GM10248 (cell line): ENCODE measurements at regions not wholly inside any gene's neighbourhood (a gene's known extent, or its start where the extent isn't known, plus 50 kb on each side); places are given as distances from the start of the nearest gene placed in this dataset.

Experiments used
- CTCF ChIA-PET: fragments of 300-600 bp; sonication (Branson Sonifier 250); formaldehyde crosslinking; extraction: SDS; loops from one replicate; lab custom pipeline; 2021; ENCODE audit warnings: antibody characterized with exemption; lab: Yijun Ruan, JAX
- POLR2A ChIA-PET: fragments of 350-650 bp; sonication (Branson Sonifier 250); formaldehyde crosslinking; extraction: SDS; loops from one replicate; lab custom pipeline; 2020; ENCODE audit warnings: antibody characterized with exemption; lab: Yijun Ruan, JAX
- DNase-seq: peaks from one replicate; pipeline ENCODE4 v3.0.0; 2012; ENCODE audit errors: extremely low spot score
- TF ChIP-seq, protein P1 (sequence below): IDR thresholded peaks from 2 replicates; pipeline ENCODE4 v1.5.1; 2012; ENCODE audit warnings: mild to moderate bottlenecking, low read depth; ENCODE audit errors: extremely low read depth, missing control alignments, control extremely low read depth

DNA sequence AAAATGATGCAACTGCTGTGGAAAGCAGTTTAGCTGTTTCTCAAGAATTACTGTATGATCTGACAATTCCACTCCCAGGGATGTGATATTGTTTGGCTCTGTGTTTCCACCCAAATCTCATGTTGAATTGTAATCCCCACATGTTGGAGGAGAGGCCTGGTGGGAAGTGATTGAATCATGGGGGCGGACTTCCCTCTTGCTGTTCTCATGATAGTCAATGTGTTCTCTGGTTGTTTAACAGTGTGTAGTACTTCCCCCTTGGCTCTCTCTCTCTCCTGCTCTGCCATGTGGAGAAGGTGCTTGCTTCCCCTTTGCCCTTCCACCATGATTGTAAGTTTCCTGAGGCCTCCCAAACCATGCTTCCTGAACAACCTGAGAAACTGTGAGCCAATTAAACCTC, 93.4 kb upstream of the CPM start:
- POLR2A ChIA-PET: no interaction called here
- DNase-seq: no peak
- TF ChIP-seq, protein P1, sequence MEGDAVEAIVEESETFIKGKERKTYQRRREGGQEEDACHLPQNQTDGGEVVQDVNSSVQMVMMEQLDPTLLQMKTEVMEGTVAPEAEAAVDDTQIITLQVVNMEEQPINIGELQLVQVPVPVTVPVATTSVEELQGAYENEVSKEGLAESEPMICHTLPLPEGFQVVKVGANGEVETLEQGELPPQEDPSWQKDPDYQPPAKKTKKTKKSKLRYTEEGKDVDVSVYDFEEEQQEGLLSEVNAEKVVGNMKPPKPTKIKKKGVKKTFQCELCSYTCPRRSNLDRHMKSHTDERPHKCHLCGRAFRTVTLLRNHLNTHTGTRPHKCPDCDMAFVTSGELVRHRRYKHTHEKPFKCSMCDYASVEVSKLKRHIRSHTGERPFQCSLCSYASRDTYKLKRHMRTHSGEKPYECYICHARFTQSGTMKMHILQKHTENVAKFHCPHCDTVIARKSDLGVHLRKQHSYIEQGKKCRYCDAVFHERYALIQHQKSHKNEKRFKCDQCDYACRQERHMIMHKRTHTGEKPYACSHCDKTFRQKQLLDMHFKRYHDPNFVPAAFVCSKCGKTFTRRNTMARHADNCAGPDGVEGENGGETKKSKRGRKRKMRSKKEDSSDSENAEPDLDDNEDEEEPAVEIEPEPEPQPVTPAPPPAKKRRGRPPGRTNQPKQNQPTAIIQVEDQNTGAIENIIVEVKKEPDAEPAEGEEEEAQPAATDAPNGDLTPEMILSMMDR: no peak
- CTCF ChIA-PET: interaction anchor here (0.6 kb wide), 1 partner anchor 20 kb away, joined by 3 read pairs; no protein-coding TSS in a partner anchor

DNA sequence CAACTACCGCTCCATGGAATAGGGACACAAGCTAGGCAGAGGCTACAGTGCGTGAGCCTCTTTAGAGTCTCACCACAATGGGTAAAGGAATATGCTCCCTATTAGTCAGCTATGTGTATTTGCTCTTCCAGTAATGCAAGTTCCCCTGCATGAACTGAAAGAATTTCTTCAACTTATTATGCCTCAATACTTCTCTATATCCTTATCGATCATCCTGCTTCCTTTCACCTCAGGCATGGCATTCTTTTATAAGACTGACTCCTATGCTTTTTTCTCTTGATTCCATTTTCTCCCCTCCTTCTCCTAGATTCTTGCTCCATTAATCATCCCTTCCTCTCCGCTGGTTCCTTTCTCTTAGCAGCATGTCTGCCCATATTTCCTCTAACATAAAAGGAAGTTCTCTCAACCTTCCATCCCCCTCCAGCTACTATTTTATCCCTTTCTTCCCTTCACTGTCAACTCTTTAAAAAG, 94.5 kb upstream of the CPM start:
- no peak for DNase-seq
- CTCF ChIA-PET: interaction anchor here (0.7 to 1.2 kb wide), 2 partner anchors 13 to 28 kb away, joined by 3 to 4 read pairs; no protein-coding TSS in a partner anchor

DNA sequence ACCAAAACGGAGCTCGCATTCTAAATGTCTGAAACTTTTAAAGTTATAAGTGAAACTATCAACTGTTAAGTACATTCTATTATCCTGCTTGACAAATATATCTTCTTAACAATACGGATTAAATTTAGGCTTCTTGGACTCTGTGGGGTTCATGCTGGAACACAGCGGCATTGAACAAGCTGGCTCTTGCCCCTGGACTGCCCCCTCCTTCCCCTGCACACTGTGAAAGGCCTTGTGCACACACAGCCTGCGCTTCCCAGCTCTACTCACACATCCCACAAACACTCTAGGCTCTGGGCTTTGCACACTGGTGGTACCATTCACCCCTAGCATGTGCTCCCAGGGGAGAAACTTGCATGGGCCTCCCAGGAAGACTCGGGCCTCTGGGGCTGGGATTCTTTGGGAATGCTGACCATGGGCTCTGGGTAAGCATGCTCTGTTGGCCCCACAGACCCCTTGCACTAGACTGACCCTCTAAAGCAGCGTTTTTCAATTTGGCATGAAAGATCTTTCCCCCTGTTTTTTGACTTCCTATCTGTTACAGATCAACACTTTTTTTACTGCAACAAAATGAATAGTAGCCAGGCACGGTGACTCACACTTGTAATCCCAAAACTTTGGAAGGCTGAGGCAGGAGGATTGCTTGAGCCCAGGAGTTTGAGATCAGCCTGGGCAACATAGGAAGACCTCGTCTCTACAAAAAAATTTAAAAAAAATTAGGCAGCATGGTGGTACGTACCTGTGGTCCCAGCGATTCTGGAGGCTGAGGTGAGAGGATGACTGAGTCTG, 96.2 kb upstream of the CPM start:
- ChIA-PET POLR2A (no interaction called here), CTCF (no interaction called here)
- no peak for DNase-seq
- TF ChIP-seq, protein P1: no peak

More for the DNA sequence above, 94.5 kb upstream of the CPM start:
- TF ChIP-seq, protein P1: no peak
- POLR2A ChIA-PET: no interaction called here

DNA sequence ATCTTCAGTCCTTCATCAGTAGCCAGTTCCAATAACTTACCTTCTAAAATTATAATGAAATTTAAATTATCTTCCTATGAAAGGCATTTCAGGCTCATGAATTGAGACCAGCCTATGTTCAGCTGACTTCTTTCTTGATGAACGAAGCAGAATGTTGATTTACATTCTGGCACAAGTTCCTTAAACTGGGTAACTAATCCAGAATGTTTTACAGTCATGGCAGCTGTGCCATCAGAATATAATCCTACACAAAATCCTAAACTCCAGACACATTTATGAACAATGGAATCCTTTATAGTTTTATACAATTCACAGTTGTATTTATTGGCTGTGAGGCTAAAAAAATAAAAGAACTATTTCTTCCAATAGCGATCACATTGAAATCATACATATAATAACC, 97.3 kb upstream of the CPM start:
- CTCF ChIA-PET: interaction anchor here (1.8 to 2.6 kb wide), 2 partner anchors 10 to 16 kb away, joined by 5 to 10 read pairs; no protein-coding TSS in a partner anchor
- TF ChIP-seq, protein P1: no peak

DNA sequence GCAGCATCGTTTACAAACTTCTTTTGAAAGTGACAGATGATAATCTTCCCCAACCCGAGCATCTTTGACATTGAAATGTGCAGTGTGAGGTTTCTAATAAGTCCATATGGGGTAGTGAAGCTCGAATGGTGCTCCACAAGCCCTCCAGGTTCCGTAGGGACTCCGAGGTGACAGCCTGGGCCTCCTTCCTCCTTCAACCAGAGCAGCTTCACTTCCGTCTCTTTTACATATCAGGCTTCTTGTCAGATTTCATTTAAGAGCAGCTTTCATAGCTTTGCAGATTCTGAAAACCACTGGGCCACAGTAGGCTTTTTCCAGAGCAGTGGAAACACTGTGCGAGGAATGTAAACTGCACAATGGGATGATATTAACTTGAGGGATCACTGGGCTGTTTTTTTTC, 103.6 kb upstream of the CPM start:
- CTCF ChIA-PET: no interaction called here
- no peak for DNase-seq
- POLR2A ChIA-PET: no interaction called here
- TF ChIP-seq, protein P1: no peak

More for the DNA sequence above, 97.3 kb upstream of the CPM start:
- POLR2A ChIA-PET: no interaction called here
- no peak for DNase-seq

DNA sequence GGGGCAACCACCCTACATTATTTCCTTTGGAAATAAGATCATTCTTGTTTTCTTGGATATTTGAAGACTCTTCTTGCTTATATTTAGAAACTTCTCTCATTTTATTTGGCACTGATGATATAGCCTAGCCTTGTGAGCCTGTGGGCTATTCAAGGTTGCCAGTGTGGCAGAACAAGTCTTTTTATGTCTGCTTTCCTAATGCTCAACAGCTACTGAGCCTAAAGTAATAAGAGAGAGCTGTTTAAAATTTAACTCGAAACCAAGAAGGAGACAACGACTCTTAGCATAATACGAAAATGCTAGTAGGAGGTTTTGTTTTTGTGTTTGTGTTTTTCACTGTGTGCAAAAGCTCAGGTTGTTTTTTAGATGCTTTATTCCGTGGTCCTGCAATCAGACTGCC, 104.0 kb upstream of the CPM start:
- ChIA-PET POLR2A (no interaction called here), CTCF (no interaction called here)

More for the DNA sequence above, 104.0 kb upstream of the CPM start:
- TF ChIP-seq, protein P1: no peak
- DNase-seq: no peak
